ENCODE measurements at regions not wholly inside any gene's neighbourhood (a gene's known extent, or its start where the extent isn't known, plus 50 kb on each side); places are given as distances from the start of the nearest gene placed in this dataset.
A peak's percentile ranks its signal among the peaks of the same experiment; 100 is the strongest.

GRCh38 chr20:52244702-52245101 is 53.1 kb upstream of the ZFP64 start:
- Histone ChIP-seq H3K79me2 (ENCODE audit: insufficient read depth, low read length) (no peaks in the 10 kb centered on the region), H2AFZ (ENCODE audit: low read depth, low read length) (no peak overlapping the region)
- no peak for ATAC-seq (ENCODE audit: insufficient read depth, low read depth)

GRCh38 chr20:52242237-52243230 is 51.0 kb upstream of the ZFP64 start:
- Histone ChIP-seq H3K4me2 (ENCODE audit: insufficient read depth, low read length) (no peak overlapping the region), H3K27ac (ENCODE audit: low read length) (no peak overlapping the region), H3K9me3 (ENCODE audit: insufficient read depth, low read length, severe bottlenecking) (no peaks in the 10 kb centered on the region), H3K4me3 (ENCODE audit: low read depth in 1 of 2, low read length in 2 of 2) (no peak overlapping the region), H3K79me2 (ENCODE audit: insufficient read depth, low read length) (no peaks in the 10 kb centered on the region), H4K20me1 (ENCODE audit: insufficient read depth, low read length) (no peaks in the 10 kb centered on the region), H2AFZ (ENCODE audit: low read depth, low read length) (no peak overlapping the region), H3K27me3 (ENCODE audit: insufficient read depth, low read length, poor library complexity) (peaks cover 3% of the 10 kb centered on the region), H3K36me3 (ENCODE audit: insufficient read depth, low read length) (no peaks in the 10 kb centered on the region), H3K4me1 (ENCODE audit: insufficient read depth, low read length) (no peaks in the 10 kb centered on the region), H3K9ac (ENCODE audit: low read depth, low read length) (no peak overlapping the region)
- no peak for DNase-seq
- TF ChIP-seq EZH2 (IDR thresholded peaks at IDR 0.05; ENCODE audit: borderline replicate concordance, low read depth, low read length, severe bottlenecking) (no peak), CTCF (IDR thresholded peaks at IDR 0.05; ENCODE audit: borderline replicate concordance, extremely low read depth, low read length, poor library complexity, severe bottlenecking) (peak; percentile 67)
- ATAC-seq (ENCODE audit: insufficient read depth, low read depth), result no peak

More at GRCh38 chr20:52244702-52245101, 53.1 kb upstream of the ZFP64 start:
- no peaks in the 10 kb centered on the region for H4K20me1 ChIP-seq (ENCODE audit: insufficient read depth, low read length)
- no peak overlapping the region for H3K4me3 ChIP-seq (ENCODE audit: low read depth in 1 of 2, low read length in 2 of 2)
- peaks cover 3% of the 10 kb centered on the region for H3K27me3 ChIP-seq (ENCODE audit: insufficient read depth, low read length, poor library complexity)
- TF ChIP-seq CTCF (IDR thresholded peaks at IDR 0.05; ENCODE audit: borderline replicate concordance, extremely low read depth, low read length, poor library complexity, severe bottlenecking) (no peak), EZH2 (IDR thresholded peaks at IDR 0.05; ENCODE audit: borderline replicate concordance, low read depth, low read length, severe bottlenecking) (no peak)
- no peak overlapping the region for H3K27ac ChIP-seq (ENCODE audit: low read length)
- H3K9me3 ChIP-seq (ENCODE audit: insufficient read depth, low read length, severe bottlenecking), result no peaks in the 10 kb centered on the region
- no peak for DNase-seq
- no peak overlapping the region for H3K9ac ChIP-seq (ENCODE audit: low read depth, low read length)
- no peaks in the 10 kb centered on the region for H3K4me1 ChIP-seq (ENCODE audit: insufficient read depth, low read length)
- no peak overlapping the region for H3K4me2 ChIP-seq (ENCODE audit: insufficient read depth, low read length)
- H3K36me3 ChIP-seq (ENCODE audit: insufficient read depth, low read length), result no peaks in the 10 kb centered on the region
